Muscle of leg (tissue), 3 donors: ENCODE measurements at regions not wholly inside any gene's neighbourhood (a gene's known extent, or its start where the extent isn't known, plus 50 kb on each side); places are given as distances from the start of the nearest gene placed in this dataset.

ENCODE experiments used
- DNase-seq: peaks from one replicate; pipeline ENCODE4 v3.0.0; 2013
- H3K27ac ChIP-seq: one replicate; pipeline ENCODE4 v1.5.1; 2013; ENCODE audit warnings: mild to moderate bottlenecking, low read length, control low read depth
- H3K27me3 ChIP-seq: one replicate; pipeline ENCODE4 v1.6.1; 2013; ENCODE audit warnings: low read length; ENCODE audit not compliant: control insufficient read depth, insufficient read depth
- H3K36me3 ChIP-seq: one replicate; pipeline ENCODE4 v1.6.1; 2013; ENCODE audit warnings: low read length; ENCODE audit not compliant: control insufficient read depth, insufficient read depth
- H3K4me1 ChIP-seq: one replicate; pipeline ENCODE4 v1.6.1; 2013; ENCODE audit warnings: low read length; ENCODE audit not compliant: control insufficient read depth, insufficient read depth
- H3K4me3 ChIP-seq: one replicate; pipeline ENCODE4 v1.5.1; 2013; ENCODE audit warnings: low read length, control low read depth
- H3K9me3 ChIP-seq: replicated peaks from 2 replicates; pipeline ENCODE4 v1.6.1; 2013; ENCODE audit warnings: low read depth, low read length; ENCODE audit not compliant: control insufficient read depth
- WGBS: methylation state at CpG from one replicate; pipeline ENCODE4 v1.1.5; 2013; ENCODE audit warnings: missing lambda C conversion rate; ENCODE audit not compliant: insufficient coverage; 5-methylcytosine and 5-hydroxymethylcytosine counted together

GRCh38 chr7:46175221-46175620 lies 254.1 kb upstream of the IGFBP3 start:
- no peak overlapping the region for H3K27ac ChIP-seq
- no peaks in the 10 kb centered on the region for H3K9me3 ChIP-seq
- WGBS: 87% methylated on average over 4 of the region's 5 CpGs

GRCh38 chr7:46174196-46174580 lies 253.1 kb upstream of the IGFBP3 start:
- 20% methylated on average over 1 of the region's 2 CpGs for WGBS
- peaks cover 17% of the 10 kb centered on the region for H3K4me1 ChIP-seq
- H3K27ac ChIP-seq: peak overlapping the region; percentile 35
- DNase-seq: peak; percentile 58
- H3K27me3 ChIP-seq: no peaks in the 10 kb centered on the region
- no peaks in the 10 kb centered on the region for H3K36me3 ChIP-seq
- no peaks in the 10 kb centered on the region for H3K9me3 ChIP-seq
- H3K4me3 ChIP-seq: no peak overlapping the region

More at GRCh38 chr7:46175221-46175620, 254.1 kb upstream of the IGFBP3 start:
- Histone ChIP-seq H3K4me3 (no peak overlapping the region), H3K27me3 (no peaks in the 10 kb centered on the region), H3K4me1 (peaks cover 19% of the 10 kb centered on the region), H3K36me3 (no peaks in the 10 kb centered on the region)
- no peak for DNase-seq

GRCh38 chr7:46173476-46174195 lies 252.6 kb upstream of the IGFBP3 start:
- Histone ChIP-seq H3K9me3 (no peaks in the 10 kb centered on the region), H3K4me3 (no peak overlapping the region), H3K27me3 (no peaks in the 10 kb centered on the region), H3K36me3 (no peaks in the 10 kb centered on the region), H3K27ac (peak overlapping the region; percentile 35), H3K4me1 (peaks cover 12% of the 10 kb centered on the region)
- WGBS: 74% methylated on average over 5 of the region's 14 CpGs
- no peak for DNase-seq

- H3K9me3 ChIP-seq: no peaks in the 10 kb centered on the region
- no CpG with 5 or more reads among the region's 1 CpG for WGBS
- H3K27ac ChIP-seq: no peak overlapping the region
- H3K4me1 ChIP-seq: peaks cover 10% of the 10 kb centered on the region
- DNase-seq: no peak
- no peaks in the 10 kb centered on the region for H3K36me3 ChIP-seq
- H3K4me3 ChIP-seq: no peak overlapping the region
- no peaks in the 10 kb centered on the region for H3K27me3 ChIP-seq
Measured at GRCh38 chr7:46170792-46171191, 249.7 kb upstream of the IGFBP3 start.

GRCh38 chr7:46170021-46170420 lies 248.9 kb upstream of the IGFBP3 start:
- no peak for DNase-seq
- WGBS: 78% methylated on average over 2 of the region's 6 CpGs
- Histone ChIP-seq H3K27ac (no peak overlapping the region), H3K9me3 (no peaks in the 10 kb centered on the region), H3K4me1 (peaks cover 10% of the 10 kb centered on the region), H3K27me3 (no peaks in the 10 kb centered on the region), H3K36me3 (no peaks in the 10 kb centered on the region), H3K4me3 (no peak overlapping the region)

GRCh38 chr7:46169384-46169755 lies 248.3 kb upstream of the IGFBP3 start:
- H3K27ac ChIP-seq: no peak overlapping the region
- no peaks in the 10 kb centered on the region for H3K9me3 ChIP-seq
- no peak for DNase-seq
- no peaks in the 10 kb centered on the region for H3K27me3 ChIP-seq
- H3K36me3 ChIP-seq: no peaks in the 10 kb centered on the region
- peaks cover 9% of the 10 kb centered on the region for H3K4me1 ChIP-seq
- 100% methylated on average over 1 of the region's 1 CpG for WGBS
- no peak overlapping the region for H3K4me3 ChIP-seq

GRCh38 chr7:46168671-46169383 lies 247.8 kb upstream of the IGFBP3 start:
- Histone ChIP-seq H3K4me1 (peaks cover 4% of the 10 kb centered on the region), H3K9me3 (no peaks in the 10 kb centered on the region), H3K27ac (no peak overlapping the region), H3K36me3 (no peaks in the 10 kb centered on the region), H3K27me3 (no peaks in the 10 kb centered on the region), H3K4me3 (no peak overlapping the region)
- 87% methylated on average over 4 of the region's 11 CpGs for WGBS
- no peak for DNase-seq

GRCh38 chr7:46168231-46168630 lies 247.2 kb upstream of the IGFBP3 start:
- WGBS: no CpG with 5 or more reads among the region's 5 CpGs

GRCh38 chr7:46165276-46165675 lies 244.2 kb upstream of the IGFBP3 start:
- peaks cover 3% of the 10 kb centered on the region for H3K4me1 ChIP-seq

More at GRCh38 chr7:46168231-46168630, 247.2 kb upstream of the IGFBP3 start:
- no peak overlapping the region for H3K4me3 ChIP-seq
- H3K27me3 ChIP-seq: no peaks in the 10 kb centered on the region
- H3K4me1 ChIP-seq: no peaks in the 10 kb centered on the region
- DNase-seq: no peak
- H3K9me3 ChIP-seq: no peaks in the 10 kb centered on the region
- no peaks in the 10 kb centered on the region for H3K36me3 ChIP-seq
- no peak overlapping the region for H3K27ac ChIP-seq

GRCh38 chr7:46164629-46165028 lies 243.6 kb upstream of the IGFBP3 start:
- H3K27me3 ChIP-seq: no peaks in the 10 kb centered on the region
- no CpG with 5 or more reads among the region's 1 CpG for WGBS
- H3K9me3 ChIP-seq: no peaks in the 10 kb centered on the region
- H3K4me1 ChIP-seq: peaks cover 3% of the 10 kb centered on the region
- H3K4me3 ChIP-seq: no peak overlapping the region
- H3K27ac ChIP-seq: no peak overlapping the region
- DNase-seq: no peak
- H3K36me3 ChIP-seq: no peaks in the 10 kb centered on the region

More at GRCh38 chr7:46165276-46165675, 244.2 kb upstream of the IGFBP3 start:
- Histone ChIP-seq H3K9me3 (no peaks in the 10 kb centered on the region), H3K27me3 (no peaks in the 10 kb centered on the region), H3K27ac (no peak overlapping the region), H3K4me3 (no peak overlapping the region), H3K36me3 (no peaks in the 10 kb centered on the region)
- DNase-seq: no peak
- WGBS: no CpG with 5 or more reads among the region's 1 CpG
